BE2C (cell line): ENCODE measurements at regions not wholly inside any gene's neighbourhood (a gene's known extent, or its start where the extent isn't known, plus 50 kb on each side); places are given as distances from the start of the nearest gene placed in this dataset.

Source experiments
- DNase-seq: peaks from one replicate; pipeline ENCODE4 v3.0.0-alpha.2; 2020
- H3K27me3 ChIP-seq: fragments of 250-450 bp; sonication (Bioruptor Pico); 2 replicates; pipeline ENCODE4 v1.5.1; 2020; ENCODE audit warnings: mild to moderate bottlenecking
- H3K36me3 ChIP-seq: fragments of 250-450 bp; sonication (Bioruptor Pico); 2 replicates; pipeline ENCODE4 v1.5.1; 2020; ENCODE audit warnings: mild to moderate bottlenecking
- H3K4me1 ChIP-seq: fragments of 250-450 bp; sonication (Bioruptor Pico); 2 replicates; pipeline ENCODE4 v1.5.1; 2020
- H3K4me3 ChIP-seq: 2 replicates; pipeline ENCODE4 v1.5.1; 2011; ENCODE audit warnings: low read depth, low read length
- H3K9me3 ChIP-seq: fragments of 250-450 bp; sonication (Bioruptor Pico); 2 replicates; pipeline ENCODE4 v1.5.1; 2020
- CTCF ChIP-seq: IDR thresholded peaks from 2 replicates; pipeline ENCODE4 v1.5.1; 2012; ENCODE audit warnings: mild to moderate bottlenecking, low read depth, low read length

- Histone ChIP-seq H3K9me3 (no peaks in the 10 kb centered on the region; the same call in 1 of the 2 replicates), H3K4me1 (no peaks in the 10 kb centered on the region), H3K36me3 (no peaks in the 10 kb centered on the region), H3K27me3 (no peaks in the 10 kb centered on the region), H3K4me3 (no peak overlapping the region)
- TF ChIP-seq CTCF: no peak
- DNase-seq: no peak
Measured at GRCh38 chr22:47954107-47954506, 1191.7 kb downstream of the TBC1D22A start.

GRCh38 chr22:47944941-47945340 is 1182.5 kb downstream of the TBC1D22A start:
- no peaks in the 10 kb centered on the region; the same call in none of the 2 replicates for H3K9me3 ChIP-seq
- no peak for DNase-seq
- no peak for TF ChIP-seq CTCF
- no peak overlapping the region for H3K4me3 ChIP-seq
- no peaks in the 10 kb centered on the region for H3K4me1 ChIP-seq
- H3K36me3 ChIP-seq: no peaks in the 10 kb centered on the region
- no peaks in the 10 kb centered on the region for H3K27me3 ChIP-seq

- Histone ChIP-seq H3K36me3 (no peaks in the 10 kb centered on the region), H3K4me3 (no peak overlapping the region), H3K4me1 (no peaks in the 10 kb centered on the region), H3K9me3 (no peaks in the 10 kb centered on the region; the same call in none of the 2 replicates), H3K27me3 (no peaks in the 10 kb centered on the region)
- TF ChIP-seq CTCF: no peak
- DNase-seq: no peak
Measured at GRCh38 chr22:47943729-47944700, 1181.6 kb downstream of the TBC1D22A start.

GRCh38 chr22:47940211-47940610 is 1177.8 kb downstream of the TBC1D22A start:
- TF ChIP-seq CTCF: no peak
- Histone ChIP-seq H3K27me3 (no peaks in the 10 kb centered on the region), H3K4me3 (no peak overlapping the region), H3K36me3 (no peaks in the 10 kb centered on the region), H3K9me3 (no peaks in the 10 kb centered on the region; the same call in 1 of the 2 replicates), H3K4me1 (no peaks in the 10 kb centered on the region)
- DNase-seq: no peak

GRCh38 chr22:47933891-47934290 is 1171.4 kb downstream of the TBC1D22A start:
- Histone ChIP-seq H3K27me3 (no peaks in the 10 kb centered on the region), H3K36me3 (no peaks in the 10 kb centered on the region), H3K4me3 (no peak overlapping the region), H3K9me3 (no peaks in the 10 kb centered on the region; the same call in 1 of the 2 replicates), H3K4me1 (no peaks in the 10 kb centered on the region)
- TF ChIP-seq CTCF: no peak
- no peak for DNase-seq

GRCh38 chr22:47933226-47933625 is 1170.8 kb downstream of the TBC1D22A start:
- no peak for TF ChIP-seq CTCF
- no peak overlapping the region for H3K4me3 ChIP-seq
- DNase-seq: no peak
- H3K4me1 ChIP-seq: no peaks in the 10 kb centered on the region
- no peaks in the 10 kb centered on the region for H3K27me3 ChIP-seq
- no peaks in the 10 kb centered on the region; the same call in 1 of the 2 replicates for H3K9me3 ChIP-seq
- no peaks in the 10 kb centered on the region for H3K36me3 ChIP-seq
